GM06990 (cell line): ENCODE measurements at regions not wholly inside any gene's neighbourhood (a gene's known extent, or its start where the extent isn't known, plus 50 kb on each side); places are given as distances from the start of the nearest gene placed in this dataset.

ENCODE experiments used
- DNase-seq: peaks from one replicate; pipeline ENCODE4 v3.0.0-alpha.2; 2011; ENCODE audit not compliant: insufficient read length; ENCODE audit errors: extremely low read depth
- H3K27me3 ChIP-seq: replicated peaks from 2 replicates; pipeline ENCODE4 v1.6.0; 2011; ENCODE audit warnings: low read length; ENCODE audit not compliant: control insufficient read depth, insufficient read depth
- H3K36me3 ChIP-seq: 2 replicates; pipeline ENCODE4 v1.5.1; 2011; ENCODE audit warnings: low read length; ENCODE audit not compliant: control insufficient read depth, insufficient read depth
- H3K4me3 ChIP-seq: replicated peaks from 2 replicates; pipeline ENCODE4 v1.5.1; 2011; ENCODE audit warnings: low read depth, mild to moderate bottlenecking, control low read depth, low read length
- CTCF ChIP-seq: IDR thresholded peaks from 2 replicates; pipeline ENCODE4 v1.5.1; 2011; ENCODE audit warnings: low read length, control low read depth, mild to moderate bottlenecking, inconsistent platforms; ENCODE audit not compliant: insufficient read depth, poor library complexity, severe bottlenecking

GRCh38 chr6:113649276-113649675 is 207.9 kb upstream of the MARCKS start:
- no peak for TF ChIP-seq CTCF
- Histone ChIP-seq H3K27me3 (no peaks in the 10 kb centered on the region), H3K36me3 (no peaks in the 10 kb centered on the region), H3K4me3 (peak overlapping the region; percentile 59)
- no peak for DNase-seq

- DNase-seq, result no peak
- H3K36me3 ChIP-seq, result no peaks in the 10 kb centered on the region
- peak overlapping the region; percentile 59 for H3K4me3 ChIP-seq
These were observed 207.1 kb upstream of the MARCKS start for GRCh38 chr6:113649880-113650609.

GRCh38 chr6:113650610-113650979 is 206.6 kb upstream of the MARCKS start:
- H3K27me3 ChIP-seq, result no peaks in the 10 kb centered on the region
- DNase-seq, result no peak
- no peak overlapping the region for H3K4me3 ChIP-seq
- TF ChIP-seq CTCF, result no peak
- no peaks in the 10 kb centered on the region for H3K36me3 ChIP-seq

More at GRCh38 chr6:113649880-113650609, 207.1 kb upstream of the MARCKS start:
- no peaks in the 10 kb centered on the region for H3K27me3 ChIP-seq
- TF ChIP-seq CTCF, result no peak

- Histone ChIP-seq H3K4me3 (no peak overlapping the region), H3K36me3 (no peaks in the 10 kb centered on the region), H3K27me3 (no peaks in the 10 kb centered on the region)
- DNase-seq, result no peak
- TF ChIP-seq CTCF, result no peak
These were observed 206.0 kb upstream of the MARCKS start for GRCh38 chr6:113651120-113651519.

GRCh38 chr6:113651920-113652319 is 205.2 kb upstream of the MARCKS start:
- DNase-seq, result no peak
- Histone ChIP-seq H3K36me3 (no peaks in the 10 kb centered on the region), H3K4me3 (no peak overlapping the region), H3K27me3 (no peaks in the 10 kb centered on the region)
- no peak for TF ChIP-seq CTCF

- H3K4me3 ChIP-seq, result no peak overlapping the region
- no peak for TF ChIP-seq CTCF
- no peak for DNase-seq
- H3K36me3 ChIP-seq, result no peaks in the 10 kb centered on the region
- H3K27me3 ChIP-seq, result no peaks in the 10 kb centered on the region
These were observed 203.9 kb upstream of the MARCKS start for GRCh38 chr6:113653275-113653674.
